Spinal cord (tissue), 9 donors: ENCODE measurements at regions not wholly inside any gene's neighbourhood (a gene's known extent, or its start where the extent isn't known, plus 50 kb on each side); places are given as distances from the start of the nearest gene placed in this dataset.

Source experiments
- DNase-seq, 6 donors: peaks; one replicate each; pipeline versions ENCODE4 v3.0.0 to v3.0.0-alpha.2; 2013 to 2015; ENCODE audit warnings: low spot score in 6 of 6, low read depth in 4 of 6
- H3K27ac ChIP-seq: one replicate; pipeline ENCODE4 v1.5.1; 2013; ENCODE audit warnings: low read depth, low read length, control low read depth
- H3K27me3 ChIP-seq: one replicate; pipeline ENCODE4 v1.6.1; 2013; ENCODE audit warnings: low read length; ENCODE audit not compliant: control insufficient read depth, insufficient read depth
- H3K36me3 ChIP-seq: one replicate; pipeline ENCODE4 v1.6.1; 2013; ENCODE audit warnings: low read length; ENCODE audit not compliant: control insufficient read depth, insufficient read depth
- H3K4me1 ChIP-seq: one replicate; pipeline ENCODE4 v1.6.1; 2013; ENCODE audit warnings: low read length; ENCODE audit not compliant: control insufficient read depth, insufficient read depth
- H3K4me3 ChIP-seq: one replicate; pipeline ENCODE4 v1.5.1; 2013; ENCODE audit warnings: low read depth, low read length, control low read depth
- H3K9me3 ChIP-seq: one replicate; pipeline ENCODE4 v1.6.1; 2013; ENCODE audit warnings: low read length; ENCODE audit not compliant: control insufficient read depth, insufficient read depth
- WGBS: methylation state at CpG from one replicate; pipeline ENCODE4 v1.1.5; 2013; ENCODE audit warnings: missing lambda C conversion rate; ENCODE audit not compliant: insufficient coverage; 5-methylcytosine and 5-hydroxymethylcytosine counted together
- donor health status: healthy.

DNA sequence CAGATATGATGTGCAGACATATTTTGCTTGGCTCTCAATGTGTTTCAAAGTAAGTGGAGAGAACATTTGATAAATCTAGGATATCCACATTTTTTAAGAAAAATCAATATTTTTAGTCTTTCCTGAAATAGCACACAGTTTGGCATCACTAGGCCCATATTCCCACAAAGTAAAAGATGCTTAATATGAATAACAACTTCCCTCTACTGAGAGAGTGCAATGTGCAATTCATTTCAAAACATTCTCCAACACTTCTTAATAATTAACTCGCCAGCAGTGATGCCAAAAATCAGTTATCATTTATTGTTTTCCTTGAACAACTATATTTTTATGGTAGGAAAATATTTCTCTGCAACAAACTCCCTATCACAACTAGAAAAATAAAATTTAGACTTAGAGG is 800.2 kb upstream of the MBL2 start:
- Histone ChIP-seq H3K36me3 (no peaks in the 10 kb centered on the region), H3K9me3 (no peaks in the 10 kb centered on the region), H3K27me3 (no peaks in the 10 kb centered on the region), H3K27ac (no peak overlapping the region), H3K4me1 (no peaks in the 10 kb centered on the region), H3K4me3 (no peak overlapping the region)
- no peak for DNase-seq
- WGBS, result no CpG with 5 or more reads among the region's 1 CpG

DNA sequence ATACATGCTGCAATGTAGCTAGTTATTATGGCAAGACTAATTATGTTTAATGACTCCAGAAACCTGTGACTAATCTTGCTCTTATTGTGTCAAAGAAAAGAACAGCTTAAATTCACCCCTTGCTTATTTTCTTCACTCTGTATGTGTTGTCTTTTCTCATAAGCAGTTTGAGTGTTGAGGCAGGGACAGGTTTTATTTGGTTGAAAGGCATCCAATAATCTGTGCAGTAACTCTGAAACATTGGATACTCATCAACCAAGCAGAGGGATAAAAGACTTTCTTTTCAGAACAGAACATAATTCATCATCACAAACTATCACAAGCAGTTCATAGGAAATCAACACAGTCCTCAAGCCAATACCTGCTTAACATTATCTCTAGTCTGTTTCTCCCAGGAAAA is 797.6 kb upstream of the MBL2 start:
- Histone ChIP-seq H3K36me3 (no peaks in the 10 kb centered on the region), H3K27me3 (no peaks in the 10 kb centered on the region), H3K27ac (no peak overlapping the region), H3K4me1 (no peaks in the 10 kb centered on the region), H3K4me3 (no peak overlapping the region), H3K9me3 (no peaks in the 10 kb centered on the region)
- DNase-seq, result peak in 2 of 6 donors; percentile 4 to 64

DNA sequence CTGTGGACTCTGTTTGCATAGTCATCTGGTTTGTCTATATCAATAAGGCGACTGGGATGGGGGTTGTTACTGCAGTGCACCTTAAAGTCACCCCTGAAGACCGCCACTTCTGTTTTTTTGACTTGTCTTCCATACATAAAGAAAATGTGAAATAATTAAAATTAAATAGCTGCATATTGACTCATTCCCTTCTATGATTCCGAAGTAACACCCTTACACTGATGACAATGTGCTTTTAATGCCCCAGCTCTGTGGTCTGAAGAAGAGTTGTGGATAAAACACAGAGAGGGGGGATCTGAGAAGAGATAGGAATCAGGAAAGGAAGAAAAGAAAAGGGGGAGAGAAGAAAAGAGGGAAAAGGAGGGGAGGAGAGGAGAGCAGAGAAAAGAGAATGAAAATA is 796.9 kb upstream of the MBL2 start:
- H3K27me3 ChIP-seq, result no peaks in the 10 kb centered on the region
- DNase-seq, result no peak
- no peak overlapping the region for H3K27ac ChIP-seq
- no CpG with 5 or more reads among the region's 3 CpGs for WGBS
- H3K4me1 ChIP-seq, result no peaks in the 10 kb centered on the region
- no peak overlapping the region for H3K4me3 ChIP-seq
- no peaks in the 10 kb centered on the region for H3K36me3 ChIP-seq
- H3K9me3 ChIP-seq, result no peaks in the 10 kb centered on the region

GRCh38 chr10:53548664-53549063 is 776.1 kb upstream of the MBL2 start:
- Histone ChIP-seq H3K27ac (no peak overlapping the region), H3K9me3 (no peaks in the 10 kb centered on the region), H3K27me3 (no peaks in the 10 kb centered on the region), H3K4me3 (no peak overlapping the region), H3K36me3 (no peaks in the 10 kb centered on the region), H3K4me1 (no peaks in the 10 kb centered on the region)
- WGBS, result no CpG with 5 or more reads among the region's 1 CpG
- DNase-seq, result no peak

DNA sequence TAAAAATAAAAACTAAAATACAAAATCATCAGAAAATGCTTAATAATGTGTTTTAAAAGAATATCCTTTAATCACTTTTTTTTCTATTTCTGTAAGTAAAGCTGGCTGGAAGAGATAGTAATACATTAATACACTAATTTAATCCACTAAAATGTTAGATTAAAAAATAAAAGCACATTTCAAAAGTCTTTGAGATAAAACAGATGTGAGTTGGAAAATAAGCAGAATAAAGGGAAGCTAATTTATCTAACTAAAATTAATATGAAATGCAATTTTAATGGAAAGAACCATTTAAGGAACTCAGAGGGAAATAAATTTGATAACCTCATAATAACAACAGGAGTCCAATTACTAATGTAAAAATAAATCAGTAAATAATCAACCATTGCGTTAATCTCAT is 774.8 kb upstream of the MBL2 start:
- Histone ChIP-seq H3K4me1 (no peaks in the 10 kb centered on the region), H3K27me3 (no peaks in the 10 kb centered on the region), H3K9me3 (no peaks in the 10 kb centered on the region), H3K36me3 (no peaks in the 10 kb centered on the region), H3K4me3 (no peak overlapping the region), H3K27ac (no peak overlapping the region)
- DNase-seq, result no peak
- no CpG with 5 or more reads among the region's 1 CpG for WGBS

DNA sequence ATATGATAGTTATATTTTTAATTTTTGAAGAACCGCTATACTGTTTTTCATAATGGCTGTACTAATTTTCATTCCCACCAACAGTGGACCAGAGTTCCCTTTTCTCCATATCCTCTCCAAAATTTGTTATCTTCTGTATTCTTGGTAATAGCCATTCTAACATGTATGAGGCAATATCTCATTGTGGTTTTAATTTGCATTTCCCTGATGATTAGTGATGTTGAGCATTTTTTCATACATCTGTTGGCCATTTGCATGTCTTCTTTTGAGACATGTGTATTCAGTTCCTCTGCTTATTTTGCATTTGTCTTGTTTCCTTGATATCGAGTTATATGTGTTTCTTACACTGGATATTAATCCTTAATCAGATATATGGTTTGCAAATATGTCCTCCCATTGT is 770.8 kb upstream of the MBL2 start:
- Histone ChIP-seq H3K9me3 (no peaks in the 10 kb centered on the region), H3K36me3 (no peaks in the 10 kb centered on the region), H3K4me3 (no peak overlapping the region), H3K27me3 (no peaks in the 10 kb centered on the region), H3K4me1 (no peaks in the 10 kb centered on the region), H3K27ac (no peak overlapping the region)
- DNase-seq, result no peak
- no CpG with 5 or more reads among the region's 2 CpGs for WGBS

DNA sequence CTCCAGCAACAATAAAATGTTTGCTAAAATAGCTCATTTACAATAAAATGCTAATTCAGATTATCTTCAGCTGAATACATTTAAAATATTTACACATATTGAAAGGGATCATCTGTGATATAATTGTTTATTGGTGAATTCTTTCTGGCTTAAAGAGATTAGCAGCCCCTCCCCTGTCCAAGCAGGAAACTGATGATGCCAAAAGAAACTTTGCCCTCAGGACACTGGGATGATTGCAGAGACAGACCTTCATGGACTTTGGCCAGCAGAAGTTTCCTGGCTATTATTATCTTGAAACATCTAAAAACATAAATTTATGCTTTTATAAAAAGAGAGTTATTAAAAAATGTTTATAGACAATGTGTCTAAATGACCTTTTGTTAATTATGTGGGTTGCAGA is 764.9 kb upstream of the MBL2 start:
- Histone ChIP-seq H3K4me1 (no peaks in the 10 kb centered on the region), H3K36me3 (no peaks in the 10 kb centered on the region), H3K9me3 (no peaks in the 10 kb centered on the region), H3K27ac (no peak overlapping the region), H3K27me3 (no peaks in the 10 kb centered on the region), H3K4me3 (no peak overlapping the region)
- no peak for DNase-seq

DNA sequence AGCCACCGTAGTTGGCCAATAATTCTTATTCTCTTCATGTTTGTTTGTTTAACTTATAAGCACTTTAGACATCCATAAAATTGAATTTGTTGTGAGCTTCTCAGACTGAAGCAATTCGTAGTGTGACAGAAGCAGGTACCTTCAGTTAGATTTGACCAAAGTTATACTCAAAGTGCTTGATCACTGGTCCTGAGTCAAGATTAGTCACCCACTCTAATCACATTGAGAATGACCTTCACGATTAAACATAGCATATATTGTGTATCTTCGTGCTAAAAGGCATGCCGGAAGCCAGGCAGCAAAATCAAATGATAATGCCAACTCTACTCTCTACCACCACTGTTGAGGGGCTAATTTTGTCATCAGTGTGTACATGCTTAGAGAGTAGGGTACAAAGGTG is 763.7 kb upstream of the MBL2 start:
- DNase-seq, result no peak
- 100% methylated on average over 1 of the region's 5 CpGs for WGBS
- H3K4me1 ChIP-seq, result no peaks in the 10 kb centered on the region
- H3K27me3 ChIP-seq, result no peaks in the 10 kb centered on the region
- H3K27ac ChIP-seq, result no peak overlapping the region
- no peaks in the 10 kb centered on the region for H3K36me3 ChIP-seq
- H3K9me3 ChIP-seq, result no peaks in the 10 kb centered on the region
- no peak overlapping the region for H3K4me3 ChIP-seq

DNA sequence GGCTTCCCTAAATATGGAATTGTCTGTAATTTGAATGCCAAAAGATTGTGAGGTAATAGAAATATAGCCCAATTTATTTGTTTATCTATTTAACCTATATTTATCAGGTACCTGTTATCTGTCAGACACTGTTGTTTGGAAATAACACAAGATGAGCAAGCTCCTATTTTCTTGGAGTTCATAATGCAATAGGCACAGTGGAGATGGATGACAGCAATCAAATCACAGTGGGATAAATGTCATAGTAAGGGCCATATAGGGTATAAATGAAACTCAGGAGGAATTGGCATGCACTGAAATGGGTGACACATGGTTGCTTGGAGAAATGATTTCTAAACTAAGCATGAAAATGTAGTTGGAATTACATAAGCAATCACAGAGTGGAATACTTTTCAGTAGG is 761.8 kb upstream of the MBL2 start:
- peak in 1 of 6 donors; percentile 4 for DNase-seq
- Histone ChIP-seq H3K4me3 (no peak overlapping the region), H3K36me3 (no peaks in the 10 kb centered on the region), H3K9me3 (no peaks in the 10 kb centered on the region), H3K27ac (no peak overlapping the region), H3K27me3 (no peaks in the 10 kb centered on the region), H3K4me1 (no peaks in the 10 kb centered on the region)

DNA sequence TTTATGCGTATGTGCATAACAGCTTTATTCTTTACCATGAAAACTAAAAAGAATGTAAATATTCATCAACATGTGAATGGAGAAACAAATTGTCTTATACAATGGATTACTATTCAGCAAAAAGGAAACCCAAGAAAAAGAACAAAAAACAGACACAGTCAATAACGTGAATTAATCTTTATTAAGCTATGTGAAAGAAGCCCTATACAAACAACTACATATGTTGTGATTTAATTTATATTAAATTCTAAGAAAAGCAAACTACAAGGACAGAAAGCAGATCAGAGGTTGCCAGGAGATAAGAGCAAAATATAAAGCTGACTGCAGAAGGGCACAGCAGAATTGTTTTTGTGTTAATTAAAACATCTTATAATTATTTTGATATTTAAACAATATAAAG is 756.4 kb upstream of the MBL2 start:
- Histone ChIP-seq H3K27me3 (no peaks in the 10 kb centered on the region), H3K9me3 (no peaks in the 10 kb centered on the region), H3K4me1 (no peaks in the 10 kb centered on the region), H3K27ac (no peak overlapping the region), H3K4me3 (no peak overlapping the region), H3K36me3 (no peaks in the 10 kb centered on the region)
- DNase-seq, result no peak
- WGBS, result no CpG with 5 or more reads among the region's 2 CpGs

DNA sequence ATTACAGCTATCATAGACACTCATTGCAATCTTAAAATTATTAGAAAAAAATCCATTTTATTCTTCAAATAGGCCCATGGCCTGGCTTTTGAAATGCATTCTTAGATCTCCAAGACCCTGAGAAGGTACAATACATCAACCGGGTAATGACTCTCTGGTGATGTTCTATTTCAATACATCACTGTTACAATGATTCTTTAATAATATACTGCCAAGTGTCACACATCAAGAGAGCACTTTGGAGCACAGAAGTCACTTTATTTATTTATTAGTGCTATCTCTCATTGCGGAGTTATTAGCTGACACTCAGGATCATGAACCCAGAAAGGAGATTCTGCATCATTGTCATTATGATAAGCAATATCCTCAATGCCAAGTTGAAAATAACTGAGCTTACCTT is 748.5 kb upstream of the MBL2 start:
- peak in 1 of 6 donors; percentile 22 for DNase-seq
- H3K27me3 ChIP-seq, result no peaks in the 10 kb centered on the region
- H3K4me3 ChIP-seq, result no peak overlapping the region
- H3K9me3 ChIP-seq, result peaks cover 3% of the 10 kb centered on the region
- H3K36me3 ChIP-seq, result no peaks in the 10 kb centered on the region
- no peaks in the 10 kb centered on the region for H3K4me1 ChIP-seq
- WGBS, result no CpG with 5 or more reads among the region's 2 CpGs
- no peak overlapping the region for H3K27ac ChIP-seq
